ENCODE measurements at regions not wholly inside any gene's neighbourhood (a gene's known extent, or its start where the extent isn't known, plus 50 kb on each side); places are given as distances from the start of the nearest gene placed in this dataset.

DNA sequence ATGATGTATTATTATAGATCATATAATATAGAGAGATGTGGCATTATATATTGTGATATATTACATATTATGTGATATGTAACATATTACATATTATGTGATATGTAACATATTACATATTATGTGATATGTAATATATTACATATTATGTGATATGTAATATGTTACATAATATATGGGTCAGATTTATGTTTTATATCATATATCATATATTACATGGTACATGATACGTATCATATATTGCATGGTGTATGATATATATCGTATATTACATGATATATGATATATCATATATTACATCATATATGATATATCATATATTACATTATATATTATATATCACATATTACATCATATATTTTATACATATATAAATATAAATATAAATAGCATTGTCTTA lies 164.1 kb upstream of the NEBL start:
- no peak for DNase-seq
- H3K36me3 Mint-ChIP-seq (ENCODE audit: insufficient read depth, unreplicated experiment): no peaks in the 10 kb centered on the region
- TF ChIP-seq, protein P1, sequence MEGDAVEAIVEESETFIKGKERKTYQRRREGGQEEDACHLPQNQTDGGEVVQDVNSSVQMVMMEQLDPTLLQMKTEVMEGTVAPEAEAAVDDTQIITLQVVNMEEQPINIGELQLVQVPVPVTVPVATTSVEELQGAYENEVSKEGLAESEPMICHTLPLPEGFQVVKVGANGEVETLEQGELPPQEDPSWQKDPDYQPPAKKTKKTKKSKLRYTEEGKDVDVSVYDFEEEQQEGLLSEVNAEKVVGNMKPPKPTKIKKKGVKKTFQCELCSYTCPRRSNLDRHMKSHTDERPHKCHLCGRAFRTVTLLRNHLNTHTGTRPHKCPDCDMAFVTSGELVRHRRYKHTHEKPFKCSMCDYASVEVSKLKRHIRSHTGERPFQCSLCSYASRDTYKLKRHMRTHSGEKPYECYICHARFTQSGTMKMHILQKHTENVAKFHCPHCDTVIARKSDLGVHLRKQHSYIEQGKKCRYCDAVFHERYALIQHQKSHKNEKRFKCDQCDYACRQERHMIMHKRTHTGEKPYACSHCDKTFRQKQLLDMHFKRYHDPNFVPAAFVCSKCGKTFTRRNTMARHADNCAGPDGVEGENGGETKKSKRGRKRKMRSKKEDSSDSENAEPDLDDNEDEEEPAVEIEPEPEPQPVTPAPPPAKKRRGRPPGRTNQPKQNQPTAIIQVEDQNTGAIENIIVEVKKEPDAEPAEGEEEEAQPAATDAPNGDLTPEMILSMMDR (IDR thresholded peaks at IDR 0.05; ENCODE audit: unreplicated experiment): no peak
- BruUV-seq (replicated peaks): no TSS peak
- intact Hi-C loops (cut with micrococcal nuclease; ENCODE audit: unreplicated experiment): no loop called here
- no peak overlapping the region for H3K4me3 Mint-ChIP-seq (ENCODE audit: low read depth, unreplicated experiment)
- no peaks in the 10 kb centered on the region for H3K4me1 Mint-ChIP-seq (ENCODE audit: low read depth, unreplicated experiment)
- no peaks in the 10 kb centered on the region for H3K27me3 Mint-ChIP-seq (ENCODE audit: unreplicated experiment)
- H3K9me3 Mint-ChIP-seq (ENCODE audit: low read depth, unreplicated experiment): peaks cover 3% of the 10 kb centered on the region
- H3K27ac Mint-ChIP-seq (ENCODE audit: unreplicated experiment): no peak overlapping the region
- CTCF ChIA-PET: no interaction called here

DNA sequence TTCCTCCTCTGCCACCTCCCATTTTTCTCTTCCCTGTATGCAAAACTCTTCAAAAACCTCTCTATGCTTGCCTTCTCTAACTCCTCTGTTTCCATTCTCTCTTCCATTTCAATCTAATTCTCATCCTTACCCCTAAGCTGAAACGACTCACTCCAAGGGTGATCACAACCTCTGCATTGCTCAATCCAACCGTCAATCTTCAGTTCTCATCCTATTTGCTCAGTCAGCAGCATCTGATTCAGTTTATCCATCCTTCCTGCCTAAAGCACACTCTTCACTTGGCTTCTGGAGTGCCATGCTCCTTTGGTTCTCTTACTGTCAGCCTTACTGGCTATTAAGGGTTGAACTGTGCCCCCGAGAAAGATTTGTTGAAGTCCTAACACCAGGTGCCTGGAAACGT lies 163.5 kb upstream of the NEBL start:
- CTCF ChIA-PET: no interaction called here
- BruUV-seq (replicated peaks): no TSS peak
- intact Hi-C loops (cut with micrococcal nuclease; ENCODE audit: unreplicated experiment): no loop called here
- Mint-ChIP-seq H3K27ac (ENCODE audit: unreplicated experiment) (no peak overlapping the region), H3K36me3 (ENCODE audit: insufficient read depth, unreplicated experiment) (no peaks in the 10 kb centered on the region), H3K4me1 (ENCODE audit: low read depth, unreplicated experiment) (no peaks in the 10 kb centered on the region), H3K27me3 (ENCODE audit: unreplicated experiment) (no peaks in the 10 kb centered on the region), H3K4me3 (ENCODE audit: low read depth, unreplicated experiment) (no peak overlapping the region), H3K9me3 (ENCODE audit: low read depth, unreplicated experiment) (peaks cover 3% of the 10 kb centered on the region)
- TF ChIP-seq, protein P1 (IDR thresholded peaks at IDR 0.05; ENCODE audit: unreplicated experiment): no peak
- no peak for DNase-seq

DNA sequence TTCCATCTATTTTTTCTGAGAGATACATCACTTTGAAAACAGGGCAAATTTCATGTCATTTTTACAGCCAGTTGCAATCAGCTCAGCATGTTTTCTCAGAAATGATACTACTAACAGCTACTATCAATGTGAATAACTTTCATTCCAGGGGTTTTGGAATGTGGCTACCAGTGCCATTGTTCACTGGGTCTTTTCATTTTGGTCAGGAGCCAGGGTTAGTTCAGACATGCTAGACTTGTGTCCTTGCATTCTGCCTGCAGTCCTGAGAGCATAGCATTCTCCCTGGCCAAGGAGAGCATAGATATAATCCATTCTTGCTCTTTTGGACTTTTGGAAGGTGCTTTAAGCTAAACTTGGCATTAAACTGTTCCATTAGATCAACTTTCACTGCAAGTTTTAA lies 160.9 kb upstream of the NEBL start:
- TF ChIP-seq, protein P1 (IDR thresholded peaks at IDR 0.05; ENCODE audit: unreplicated experiment): no peak
- no peak overlapping the region for H3K27ac Mint-ChIP-seq (ENCODE audit: unreplicated experiment)
- no peak for DNase-seq
- CTCF ChIA-PET: no interaction called here
- H3K27me3 Mint-ChIP-seq (ENCODE audit: unreplicated experiment): no peaks in the 10 kb centered on the region
- no peaks in the 10 kb centered on the region for H3K4me1 Mint-ChIP-seq (ENCODE audit: low read depth, unreplicated experiment)
- intact Hi-C loops (cut with micrococcal nuclease; ENCODE audit: unreplicated experiment): no loop called here
- BruUV-seq (replicated peaks): no TSS peak
- H3K4me3 Mint-ChIP-seq (ENCODE audit: low read depth, unreplicated experiment): no peak overlapping the region
- no peaks in the 10 kb centered on the region for H3K36me3 Mint-ChIP-seq (ENCODE audit: insufficient read depth, unreplicated experiment)
- peaks cover 3% of the 10 kb centered on the region for H3K9me3 Mint-ChIP-seq (ENCODE audit: low read depth, unreplicated experiment)

DNA sequence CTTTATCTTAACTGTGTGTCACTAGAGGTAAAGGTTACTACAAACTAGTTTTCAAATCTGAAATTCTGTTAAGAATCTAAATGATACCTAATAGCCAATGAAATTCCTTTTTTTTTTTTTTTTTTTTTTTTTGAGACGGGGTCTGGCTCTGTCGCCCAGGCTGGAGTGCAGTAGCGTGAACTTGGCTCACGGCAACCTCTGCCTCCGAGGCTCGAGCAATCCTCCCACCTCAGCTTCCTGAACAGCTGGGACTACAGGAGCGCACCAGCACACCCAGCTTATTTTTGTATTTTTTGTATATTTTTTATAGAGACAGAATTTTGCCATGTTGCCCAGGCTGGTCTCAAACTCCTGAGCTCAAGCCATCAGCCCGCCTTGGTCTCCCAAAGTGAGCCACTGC lies 160.3 kb upstream of the NEBL start:
- H3K4me3 Mint-ChIP-seq (ENCODE audit: low read depth, unreplicated experiment): no peak overlapping the region
- TF ChIP-seq, protein P1 (IDR thresholded peaks at IDR 0.05; ENCODE audit: unreplicated experiment): no peak
- H3K9me3 Mint-ChIP-seq (ENCODE audit: low read depth, unreplicated experiment): peaks cover 3% of the 10 kb centered on the region
- no peak for DNase-seq
- no peak overlapping the region for H3K27ac Mint-ChIP-seq (ENCODE audit: unreplicated experiment)
- no TSS peak for BruUV-seq (replicated peaks)
- H3K36me3 Mint-ChIP-seq (ENCODE audit: insufficient read depth, unreplicated experiment): no peaks in the 10 kb centered on the region
- H3K27me3 Mint-ChIP-seq (ENCODE audit: unreplicated experiment): no peaks in the 10 kb centered on the region
- intact Hi-C loops (cut with micrococcal nuclease; ENCODE audit: unreplicated experiment): no loop called here
- no peaks in the 10 kb centered on the region for H3K4me1 Mint-ChIP-seq (ENCODE audit: low read depth, unreplicated experiment)
- CTCF ChIA-PET: no interaction called here

DNA sequence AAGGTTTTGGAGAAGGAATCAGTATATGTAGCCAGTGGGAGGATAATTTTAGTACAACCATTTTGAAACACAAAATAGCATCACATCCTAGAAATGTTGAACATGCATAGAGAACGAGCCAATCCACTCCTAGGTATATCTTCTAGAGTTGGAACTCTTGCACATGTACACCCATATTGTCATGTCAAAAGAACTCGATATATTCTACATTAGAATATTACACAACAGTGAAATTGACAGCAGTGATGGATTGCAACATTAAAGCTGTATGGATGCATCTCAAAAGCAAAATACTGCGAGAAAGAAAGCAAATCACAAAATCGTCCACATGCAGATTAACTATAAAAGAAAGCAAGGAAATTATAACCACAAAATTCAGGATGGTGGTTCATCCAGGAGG lies 159.3 kb upstream of the NEBL start:
- intact Hi-C loops (cut with micrococcal nuclease; ENCODE audit: unreplicated experiment): no loop called here
- no peaks in the 10 kb centered on the region for H3K36me3 Mint-ChIP-seq (ENCODE audit: insufficient read depth, unreplicated experiment)
- BruUV-seq (replicated peaks): no TSS peak
- CTCF ChIA-PET: no interaction called here
- H3K27me3 Mint-ChIP-seq (ENCODE audit: unreplicated experiment): no peaks in the 10 kb centered on the region
- no peak overlapping the region for H3K27ac Mint-ChIP-seq (ENCODE audit: unreplicated experiment)
- H3K4me1 Mint-ChIP-seq (ENCODE audit: low read depth, unreplicated experiment): no peaks in the 10 kb centered on the region
- H3K9me3 Mint-ChIP-seq (ENCODE audit: low read depth, unreplicated experiment): peaks cover 5% of the 10 kb centered on the region
- DNase-seq: no peak
- TF ChIP-seq, protein P1 (IDR thresholded peaks at IDR 0.05; ENCODE audit: unreplicated experiment): no peak
- no peak overlapping the region for H3K4me3 Mint-ChIP-seq (ENCODE audit: low read depth, unreplicated experiment)
